NB4 (cell line): ENCODE measurements at regions not wholly inside any gene's neighbourhood (a gene's known extent, or its start where the extent isn't known, plus 50 kb on each side); places are given as distances from the start of the nearest gene placed in this dataset.

Experiments
- MYC ChIP-seq: IDR thresholded peaks from 2 replicates; pipeline ENCODE4 v1.6.1; 2011; ENCODE audit warnings: low read depth, low read length
- POLR2A ChIP-seq: IDR thresholded peaks from 2 replicates; pipeline ENCODE4 v1.6.1; 2011; ENCODE audit warnings: mild to moderate bottlenecking; ENCODE audit not compliant: insufficient read length; ENCODE audit errors: extremely low read depth
- TF ChIP-seq, protein P1 (sequence below): IDR thresholded peaks from one replicate; pipeline ENCODE4 v1.5.1; 2012; ENCODE audit warnings: low read depth, low read length
- TF ChIP-seq, protein P2 (sequence below): IDR thresholded peaks from 2 replicates; pipeline ENCODE4 v1.6.1; 2011; ENCODE audit warnings: low read depth, low read length

DNA sequence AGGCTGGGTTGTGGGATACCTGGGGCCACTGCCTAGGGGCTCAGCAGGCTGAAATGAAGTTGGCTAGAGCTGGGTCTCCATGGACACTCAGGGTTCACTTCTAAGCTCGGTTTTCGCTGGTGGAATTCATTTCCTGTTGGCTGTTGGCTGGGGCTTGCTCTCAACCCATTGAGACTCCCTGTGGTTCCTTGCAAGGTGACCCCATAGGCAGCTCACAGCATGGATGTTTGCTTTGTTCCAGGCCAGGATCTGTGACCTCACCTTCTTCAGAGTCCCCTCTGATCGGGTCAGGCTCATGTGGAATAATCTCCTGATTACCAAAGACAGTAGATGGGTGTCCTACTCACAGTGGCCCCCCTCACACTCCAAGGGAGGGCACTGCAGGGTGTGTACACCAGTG lies 229.3 kb downstream of the QKI start:
- TF ChIP-seq, protein P1, sequence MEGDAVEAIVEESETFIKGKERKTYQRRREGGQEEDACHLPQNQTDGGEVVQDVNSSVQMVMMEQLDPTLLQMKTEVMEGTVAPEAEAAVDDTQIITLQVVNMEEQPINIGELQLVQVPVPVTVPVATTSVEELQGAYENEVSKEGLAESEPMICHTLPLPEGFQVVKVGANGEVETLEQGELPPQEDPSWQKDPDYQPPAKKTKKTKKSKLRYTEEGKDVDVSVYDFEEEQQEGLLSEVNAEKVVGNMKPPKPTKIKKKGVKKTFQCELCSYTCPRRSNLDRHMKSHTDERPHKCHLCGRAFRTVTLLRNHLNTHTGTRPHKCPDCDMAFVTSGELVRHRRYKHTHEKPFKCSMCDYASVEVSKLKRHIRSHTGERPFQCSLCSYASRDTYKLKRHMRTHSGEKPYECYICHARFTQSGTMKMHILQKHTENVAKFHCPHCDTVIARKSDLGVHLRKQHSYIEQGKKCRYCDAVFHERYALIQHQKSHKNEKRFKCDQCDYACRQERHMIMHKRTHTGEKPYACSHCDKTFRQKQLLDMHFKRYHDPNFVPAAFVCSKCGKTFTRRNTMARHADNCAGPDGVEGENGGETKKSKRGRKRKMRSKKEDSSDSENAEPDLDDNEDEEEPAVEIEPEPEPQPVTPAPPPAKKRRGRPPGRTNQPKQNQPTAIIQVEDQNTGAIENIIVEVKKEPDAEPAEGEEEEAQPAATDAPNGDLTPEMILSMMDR: no peak
- TF ChIP-seq POLR2A (no peak), MYC (no peak)
- TF ChIP-seq, protein P2, sequence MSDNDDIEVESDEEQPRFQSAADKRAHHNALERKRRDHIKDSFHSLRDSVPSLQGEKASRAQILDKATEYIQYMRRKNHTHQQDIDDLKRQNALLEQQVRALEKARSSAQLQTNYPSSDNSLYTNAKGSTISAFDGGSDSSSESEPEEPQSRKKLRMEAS: no peak
